ENCODE measurements at regions not wholly inside any gene's neighbourhood (a gene's known extent, or its start where the extent isn't known, plus 50 kb on each side); places are given as distances from the start of the nearest gene placed in this dataset.

- TF ChIP-seq PATZ1 (CRISPR knock-in tag; IDR thresholded peaks at IDR 0.05): no peak
These were observed 207.6 kb upstream of the USP25 start (continued) for GRCh38 chr21:15522148-15522547.

DNA sequence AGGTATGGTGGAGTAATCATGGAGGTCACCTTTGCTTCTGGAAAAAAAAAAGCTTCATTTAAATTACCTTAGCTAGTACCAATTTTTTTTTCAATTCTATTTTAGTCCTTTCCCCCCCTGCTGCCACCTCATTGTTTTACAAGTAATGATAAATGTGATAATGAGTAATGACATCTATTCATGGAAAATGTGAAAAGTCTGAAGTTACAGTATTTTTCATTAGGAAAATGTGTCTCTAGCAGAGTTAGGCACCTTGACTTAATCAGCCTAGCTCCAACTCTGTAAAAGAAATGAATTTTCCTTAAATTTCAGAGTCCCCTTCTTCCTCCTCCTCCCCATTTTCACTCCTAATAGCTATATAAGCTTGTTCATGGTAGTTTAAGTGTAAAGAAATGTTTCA, 204.9 kb upstream of the USP25 start:
- Histone ChIP-seq H3K27me3 (ENCODE audit: control insufficient read depth in 1 of 2, insufficient read depth in 2 of 2, low read length in 2 of 2) (0 out of 5 replicates have a peak, but pooled peaks cover 0 to 3% of the 10 kb centered on the region in 2 experiments), H3K9ac (ENCODE audit: insufficient read depth, low read depth, low read length) (no peak overlapping the region), H3K4me1 (ENCODE audit: insufficient read depth, low read length) (peaks cover 23% of the 10 kb centered on the region; the same call in 1 of the 2 replicates), H3K4me2 (ENCODE audit: low read depth, low read length) (no peak overlapping the region), H4K20me1 (ENCODE audit: insufficient read depth, low read length) (no peaks in the 10 kb centered on the region), H3K27ac (ENCODE audit: extremely low read length, insufficient read depth, low read length) (no peak overlapping the region), H3K79me2 (ENCODE audit: insufficient read depth, low read length) (no peaks in the 10 kb centered on the region), H3K9me3 (ENCODE audit: low read length) (no peaks in the 10 kb centered on the region), H3K36me3 (replicated peaks in 1 of 2; ENCODE audit: control insufficient read depth in 1 of 2, insufficient read depth in 2 of 2, low read length in 2 of 2) (no peaks in the 10 kb centered on the region), H2AFZ (ENCODE audit: low read length) (no peak overlapping the region), H3K4me3 (replicated peaks in 1 of 3; ENCODE audit: insufficient read depth in 1 of 3, low read depth in 2 of 3, low read length in 3 of 3) (no peak overlapping the region)
- no TSS peak for BruUV-seq (replicated peaks)
- ChIA-PET POLR2A (no interaction called here), CTCF (ENCODE audit: low intra/inter-chr PET ratio, low total read pairs) (no interaction called here)
- DNase-seq (ENCODE audit: low spot score): no peak
- no peak for ATAC-seq
- FAIRE-seq: no peak
- in situ Hi-C loops (cut with HindIII; ENCODE audit: extremely low pct_ligation_motif_present, low pct_unique_long_range_greater_than_20kb): no loop called here
- intact Hi-C loops (cut with micrococcal nuclease; ENCODE audit: unreplicated experiment): no loop called here
- TF ChIP-seq FOXC1 (CRISPR knock-in tag; IDR thresholded peaks at IDR 0.05; ENCODE audit: borderline replicate concordance): no peak
- no peak for TF ChIP-seq ZNF792 (CRISPR knock-in tag; IDR thresholded peaks at IDR 0.05)
- TF ChIP-seq PRDM15 (CRISPR knock-in tag; IDR thresholded peaks at IDR 0.05): no peak
- TF ChIP-seq ZNF101 (CRISPR knock-in tag; IDR thresholded peaks at IDR 0.05; ENCODE audit: borderline replicate concordance, low read depth): no peak
- no peak for TF ChIP-seq CHD4 (IDR thresholded peaks at IDR 0.05; ENCODE audit: borderline replicate concordance, low read length)
- TF ChIP-seq PHF5A (CRISPR knock-in tag; IDR thresholded peaks at IDR 0.05; ENCODE audit: low read depth, unreplicated experiment): no peak
